ENCODE measurements at regions not wholly inside any gene's neighbourhood (a gene's known extent, or its start where the extent isn't known, plus 50 kb on each side); places are given as distances from the start of the nearest gene placed in this dataset.

DNA sequence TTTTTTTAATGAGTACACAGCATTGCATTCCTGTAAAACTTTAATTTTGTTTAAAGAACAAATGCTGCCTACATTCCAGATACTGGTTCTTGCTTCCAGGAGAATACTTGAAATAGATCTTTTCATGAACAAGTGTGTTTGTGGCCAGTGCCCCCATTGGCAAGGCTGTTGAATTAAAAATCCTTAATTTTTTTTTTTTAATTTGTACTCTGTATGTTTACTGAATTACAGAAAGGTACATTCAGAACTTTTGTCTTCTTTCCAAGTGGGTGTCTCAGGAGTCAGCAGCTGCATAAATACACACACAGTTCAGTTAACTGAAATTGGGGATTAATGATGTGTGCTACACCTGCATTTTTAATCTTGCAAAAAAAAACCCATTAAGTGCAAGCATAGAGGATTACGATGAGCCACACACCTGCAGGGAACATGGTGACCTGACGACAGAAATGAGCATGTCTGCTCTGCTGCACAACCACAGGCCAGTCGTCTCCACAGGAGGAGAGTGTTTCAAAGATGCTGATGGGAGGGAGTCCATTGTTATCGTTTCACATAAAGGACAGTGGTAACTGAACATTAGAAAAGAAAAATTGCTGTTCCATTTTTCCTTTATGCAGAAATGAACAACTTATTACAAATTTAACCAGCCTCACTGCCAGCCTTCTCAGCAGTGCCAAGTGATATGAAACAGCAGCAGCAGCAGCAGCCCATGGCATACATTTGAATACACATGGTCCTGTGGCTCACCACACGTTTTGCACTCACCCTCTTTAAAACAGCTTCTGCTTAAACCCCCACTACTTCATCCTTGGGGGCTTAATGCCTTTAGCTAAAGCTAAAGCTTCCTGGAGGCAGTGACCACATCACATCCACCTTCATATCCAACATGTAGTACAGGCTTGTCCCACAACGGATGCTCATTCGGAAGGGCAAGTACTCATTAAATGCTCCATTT, 72.3 kb upstream of the RFC3 start:
- Histone ChIP-seq H3K4me3 (no peak overlapping the region), H3K27ac (peak overlapping the region in 3 of 4 donors; percentile 9 to 27 (median 16)), H3K36me3 (no peaks in the 10 kb centered on the region), H3K27me3 (no peaks in the 10 kb centered on the region), H3K9me3 (no peaks in the 10 kb centered on the region), H3K4me1 (peaks cover 10 to 17% (median 13%) of the 10 kb centered on the region in 3 donors)
- WGBS, 2 donors: 50 to 60% methylated on average over 7 of the region's 7 CpGs
- DNase-seq (no peak), FAIRE-seq (no peak), ATAC-seq (peak; percentile 49 to 89 (median 77))
- intact Hi-C loops (cut with DNase I): no loop called here
- TF ChIP-seq, protein P1, sequence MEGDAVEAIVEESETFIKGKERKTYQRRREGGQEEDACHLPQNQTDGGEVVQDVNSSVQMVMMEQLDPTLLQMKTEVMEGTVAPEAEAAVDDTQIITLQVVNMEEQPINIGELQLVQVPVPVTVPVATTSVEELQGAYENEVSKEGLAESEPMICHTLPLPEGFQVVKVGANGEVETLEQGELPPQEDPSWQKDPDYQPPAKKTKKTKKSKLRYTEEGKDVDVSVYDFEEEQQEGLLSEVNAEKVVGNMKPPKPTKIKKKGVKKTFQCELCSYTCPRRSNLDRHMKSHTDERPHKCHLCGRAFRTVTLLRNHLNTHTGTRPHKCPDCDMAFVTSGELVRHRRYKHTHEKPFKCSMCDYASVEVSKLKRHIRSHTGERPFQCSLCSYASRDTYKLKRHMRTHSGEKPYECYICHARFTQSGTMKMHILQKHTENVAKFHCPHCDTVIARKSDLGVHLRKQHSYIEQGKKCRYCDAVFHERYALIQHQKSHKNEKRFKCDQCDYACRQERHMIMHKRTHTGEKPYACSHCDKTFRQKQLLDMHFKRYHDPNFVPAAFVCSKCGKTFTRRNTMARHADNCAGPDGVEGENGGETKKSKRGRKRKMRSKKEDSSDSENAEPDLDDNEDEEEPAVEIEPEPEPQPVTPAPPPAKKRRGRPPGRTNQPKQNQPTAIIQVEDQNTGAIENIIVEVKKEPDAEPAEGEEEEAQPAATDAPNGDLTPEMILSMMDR (IDR thresholded peaks at IDR 0.05): no peak

GRCh38 chr13:33746867-33747266, 71.1 kb upstream of the RFC3 start:
- Histone ChIP-seq H3K9me3 (no peaks in the 10 kb centered on the region), H3K4me3 (no peak overlapping the region), H3K36me3 (no peaks in the 10 kb centered on the region), H3K27me3 (no peaks in the 10 kb centered on the region), H3K27ac (no peak overlapping the region), H3K4me1 (peaks cover 10 to 17% (median 13%) of the 10 kb centered on the region in 3 donors)
- ATAC-seq (no peak), DNase-seq (no peak), FAIRE-seq (no peak)
- TF ChIP-seq, protein P1 (IDR thresholded peaks at IDR 0.05): no peak
- intact Hi-C loops (cut with DNase I): no loop called here
- 94 to 97% methylated on average over 2 of the region's 2 CpGs for WGBS, 2 donors

GRCh38 chr13:33751151-33751550, 66.8 kb upstream of the RFC3 start:
- WGBS, 2 donors: 50 to 52% methylated on average over 2 of the region's 2 CpGs
- Histone ChIP-seq H3K4me3 (no peak overlapping the region), H3K4me1 (peaks cover 0 to 2% (median under 1%) of the 10 kb centered on the region in 3 donors), H3K27ac (no peak overlapping the region), H3K27me3 (no peaks in the 10 kb centered on the region), H3K9me3 (no peaks in the 10 kb centered on the region), H3K36me3 (no peaks in the 10 kb centered on the region)
- DNase-seq: no peak
- intact Hi-C loops (cut with DNase I): no loop called here
- no peak for ATAC-seq
- TF ChIP-seq, protein P1 (IDR thresholded peaks at IDR 0.05): no peak
- FAIRE-seq: no peak

- H3K9me3 ChIP-seq: no peaks in the 10 kb centered on the region
- no peak overlapping the region for H3K4me3 ChIP-seq
- intact Hi-C loops (cut with DNase I): no loop called here
- H3K36me3 ChIP-seq: no peaks in the 10 kb centered on the region
- ATAC-seq: no peak
- DNase-seq: no peak
- TF ChIP-seq, protein P1 (IDR thresholded peaks at IDR 0.05): no peak
- FAIRE-seq: no peak
- H3K27ac ChIP-seq: no peak overlapping the region
- H3K27me3 ChIP-seq: no peaks in the 10 kb centered on the region
- H3K4me1 ChIP-seq: no peaks in the 10 kb centered on the region
These were observed 65.9 kb upstream of the RFC3 start for GRCh38 chr13:33752094-33752493.

GRCh38 chr13:33752597-33752996, 65.4 kb upstream of the RFC3 start:
- Histone ChIP-seq H3K36me3 (no peaks in the 10 kb centered on the region), H3K27me3 (no peaks in the 10 kb centered on the region), H3K4me3 (no peak overlapping the region), H3K27ac (no peak overlapping the region), H3K4me1 (no peaks in the 10 kb centered on the region), H3K9me3 (no peaks in the 10 kb centered on the region)
- intact Hi-C loops (cut with DNase I): no loop called here
- no peak for DNase-seq
- no peak for FAIRE-seq
- 90% methylated on average over 6 of the region's 6 CpGs for WGBS, 2 donors
- no peak for ATAC-seq
- TF ChIP-seq, protein P1 (IDR thresholded peaks at IDR 0.05): no peak

Data from pancreas (tissue), 10 donors.